IgD-negative memory B cell (primary cell): ENCODE measurements at regions not wholly inside any gene's neighbourhood (a gene's known extent, or its start where the extent isn't known, plus 50 kb on each side); places are given as distances from the start of the nearest gene placed in this dataset.
A peak's percentile ranks its signal among the peaks of the same experiment; 100 is the strongest.

Source experiments
- H3K27ac Mint-ChIP-seq, 3 donors: one replicate each; pipeline ENCODE4 v1.8.0; 2020 to 2022; ENCODE audit warnings: mild to moderate bottlenecking in 3 of 3, mixed read lengths in 3 of 3, moderate library complexity in 1 of 3
- H3K27me3 Mint-ChIP-seq: one replicate; pipeline ENCODE4 v1.8.0; 2021; ENCODE audit warnings: mixed read lengths
- H3K36me3 Mint-ChIP-seq: one replicate; pipeline ENCODE4 v1.8.0; 2020; ENCODE audit warnings: mild to moderate bottlenecking, mixed read lengths
- H3K4me1 Mint-ChIP-seq, 3 donors: one replicate each; pipeline ENCODE4 v1.8.0; 2020 to 2022; ENCODE audit warnings: mixed read lengths in 3 of 3, mild to moderate bottlenecking in 1 of 3
- H3K4me3 Mint-ChIP-seq, 4 donors: one replicate each; pipeline ENCODE4 v1.8.0; 2020 to 2022; ENCODE audit warnings: mild to moderate bottlenecking in 4 of 4, mixed read lengths in 4 of 4, moderate library complexity in 3 of 4
- H3K9me3 Mint-ChIP-seq, 3 donors: one replicate each; pipeline ENCODE4 v1.8.0; 2020 to 2021; ENCODE audit warnings: mixed read lengths in 3 of 3, mild to moderate bottlenecking in 1 of 3

DNA sequence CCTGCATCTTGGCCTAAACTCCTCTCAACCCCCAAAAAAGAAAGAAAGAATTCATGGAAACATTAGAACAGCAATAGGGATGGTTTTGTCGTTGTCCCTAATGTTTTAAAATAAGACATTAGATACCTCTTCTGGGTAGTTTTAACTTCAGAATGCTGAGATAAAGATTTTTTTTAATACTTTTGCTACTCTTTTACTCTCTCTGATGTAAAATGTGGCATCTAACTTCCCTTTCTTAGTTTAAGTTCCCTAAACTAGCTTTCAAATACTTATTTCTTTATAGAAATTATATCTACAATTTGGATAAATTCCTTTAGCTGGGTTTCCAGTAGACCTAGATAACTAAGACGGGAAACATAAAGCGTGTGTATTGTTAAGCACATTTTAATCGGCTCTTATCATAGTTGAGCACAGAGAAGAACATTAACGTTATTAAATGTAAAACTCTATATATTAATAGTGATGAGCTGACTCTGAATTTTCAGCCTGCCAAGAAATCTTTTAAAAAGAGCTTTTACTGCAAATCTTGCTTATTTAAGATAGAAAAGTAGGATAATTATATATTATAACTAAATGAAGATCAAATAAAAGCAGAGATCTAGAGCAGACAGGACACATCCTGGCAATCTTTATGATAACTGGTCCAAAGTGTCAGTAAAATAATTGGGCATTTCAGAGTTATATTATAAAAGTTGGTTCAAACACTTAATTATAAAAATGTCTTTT, 183.2 kb downstream of the CYB561 start:
- Mint-ChIP-seq H3K4me1 (no peaks in the 10 kb centered on the region), H3K27ac (no peak overlapping the region), H3K4me3 (no peak overlapping the region), H3K9me3 (no peaks in the 10 kb centered on the region), H3K36me3 (peaks cover 1% of the 10 kb centered on the region), H3K27me3 (peaks cover 3% of the 10 kb centered on the region)

DNA sequence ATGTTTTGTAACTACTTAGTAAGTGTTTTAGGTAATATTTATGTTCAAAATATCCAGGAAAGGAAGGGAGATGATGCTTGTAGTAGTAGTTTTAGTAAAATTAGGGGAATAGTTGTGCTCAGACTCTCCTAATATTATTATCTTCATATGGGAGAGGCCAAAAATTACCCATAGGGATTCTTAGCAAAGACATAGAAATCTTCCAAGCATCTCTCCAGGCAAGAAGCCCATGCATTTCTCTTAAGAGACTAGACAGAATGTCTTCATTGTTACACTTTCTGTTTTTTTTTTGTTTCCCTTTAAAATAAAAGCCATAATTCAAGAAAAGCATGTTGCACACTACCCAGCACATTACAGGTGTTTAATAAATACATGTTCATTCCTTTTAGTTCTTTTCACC, 180.6 kb downstream of the CYB561 start:
- H3K4me3 Mint-ChIP-seq, result no peak overlapping the region
- peaks cover 3% of the 10 kb centered on the region for H3K27me3 Mint-ChIP-seq

DNA sequence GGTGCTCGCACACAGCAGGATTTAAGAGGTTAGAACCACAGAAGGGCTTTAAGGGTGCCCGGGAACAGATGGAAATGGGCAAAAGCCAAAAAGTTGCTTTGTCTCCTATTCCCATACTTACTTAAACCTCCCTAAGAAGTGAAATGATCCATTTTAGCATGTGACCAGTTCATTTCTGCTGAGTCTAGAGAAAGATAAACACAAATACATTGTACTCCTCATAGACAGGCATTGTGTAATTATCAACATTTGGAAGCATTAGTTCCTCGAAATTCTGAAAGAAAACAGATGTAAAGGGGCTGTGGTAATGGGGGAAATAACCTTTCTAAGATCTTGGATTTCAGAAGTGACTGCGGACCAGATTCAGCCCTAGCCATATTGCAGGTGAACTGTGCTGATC, 178.3 kb downstream of the CYB561 start:
- no peaks in the 10 kb centered on the region for H3K27me3 Mint-ChIP-seq
- no peaks in the 10 kb centered on the region for H3K36me3 Mint-ChIP-seq
- H3K9me3 Mint-ChIP-seq, result no peaks in the 10 kb centered on the region
- H3K4me1 Mint-ChIP-seq, result no peaks in the 10 kb centered on the region
- no peak overlapping the region for H3K27ac Mint-ChIP-seq
- H3K4me3 Mint-ChIP-seq, result no peak overlapping the region

More for the DNA sequence above, 180.6 kb downstream of the CYB561 start:
- H3K36me3 Mint-ChIP-seq, result no peaks in the 10 kb centered on the region
- no peaks in the 10 kb centered on the region for H3K9me3 Mint-ChIP-seq
- H3K27ac Mint-ChIP-seq, result no peak overlapping the region
- no peaks in the 10 kb centered on the region for H3K4me1 Mint-ChIP-seq

- Mint-ChIP-seq H3K27ac (no peak overlapping the region), H3K4me1 (no peaks in the 10 kb centered on the region), H3K36me3 (no peaks in the 10 kb centered on the region)
These were observed 177.3 kb downstream of the CYB561 start for GRCh38 chr17:63268827-63269226.

DNA sequence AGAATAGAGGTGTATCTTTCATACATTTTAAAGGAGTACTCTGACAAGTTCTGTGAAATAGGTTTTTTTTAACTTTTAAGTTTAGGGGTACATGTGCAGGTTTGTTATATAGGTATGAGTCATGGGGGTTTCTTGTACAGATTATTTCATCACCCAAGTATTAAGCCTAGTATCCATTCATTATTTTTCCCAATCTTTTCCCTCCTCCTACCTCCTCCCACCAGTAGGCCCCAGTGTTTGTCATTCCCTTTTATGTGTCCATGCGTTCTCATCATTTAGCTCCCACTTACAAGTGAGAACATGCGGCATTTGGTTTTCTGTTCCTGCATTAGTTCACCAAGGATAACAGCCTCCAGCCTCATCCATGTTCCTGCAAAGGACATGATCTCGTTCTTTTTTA, 175.5 kb downstream of the CYB561 start:
- Mint-ChIP-seq H3K36me3 (no peaks in the 10 kb centered on the region), H3K9me3 (no peaks in the 10 kb centered on the region), H3K27ac (no peak overlapping the region), H3K4me1 (no peaks in the 10 kb centered on the region), H3K4me3 (no peak overlapping the region), H3K27me3 (no peaks in the 10 kb centered on the region)

More at GRCh38 chr17:63268827-63269226, 177.3 kb downstream of the CYB561 start:
- Mint-ChIP-seq H3K9me3 (no peaks in the 10 kb centered on the region), H3K4me3 (no peak overlapping the region), H3K27me3 (no peaks in the 10 kb centered on the region)

DNA sequence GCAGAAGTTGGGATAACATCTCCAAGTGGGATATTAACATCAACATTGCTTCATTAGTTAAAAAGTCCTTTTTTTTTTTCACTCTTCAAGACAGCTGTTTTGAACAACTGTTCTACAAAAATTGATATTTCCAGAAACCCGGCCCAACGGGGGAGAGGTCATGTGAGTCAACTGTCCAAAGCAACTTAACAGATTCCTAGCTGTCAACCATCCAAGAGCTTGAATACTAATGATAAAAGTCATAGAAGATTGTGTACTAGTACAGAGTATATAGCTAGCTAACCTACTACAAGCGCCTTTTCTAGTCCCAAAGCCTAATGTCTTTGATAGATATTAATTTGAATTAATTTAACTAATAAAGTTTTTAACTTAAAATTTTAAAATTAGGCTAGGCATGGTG, 172.0 kb downstream of the CYB561 start:
- Mint-ChIP-seq H3K9me3 (no peaks in the 10 kb centered on the region), H3K36me3 (no peaks in the 10 kb centered on the region), H3K27ac (no peak overlapping the region), H3K4me1 (peaks cover 6 to 8% (median 7%) of the 10 kb centered on the region in 3 donors), H3K4me3 (peak overlapping the region in 1 of 4 donors; percentile 5), H3K27me3 (no peaks in the 10 kb centered on the region)

- Mint-ChIP-seq H3K9me3 (no peaks in the 10 kb centered on the region), H3K4me1 (peaks cover 6 to 12% (median 10%) of the 10 kb centered on the region in 3 donors), H3K27ac (no peak overlapping the region), H3K36me3 (no peaks in the 10 kb centered on the region), H3K4me3 (no peak overlapping the region), H3K27me3 (no peaks in the 10 kb centered on the region)
These were observed 170.7 kb downstream of the CYB561 start for GRCh38 chr17:63275318-63275970.

DNA sequence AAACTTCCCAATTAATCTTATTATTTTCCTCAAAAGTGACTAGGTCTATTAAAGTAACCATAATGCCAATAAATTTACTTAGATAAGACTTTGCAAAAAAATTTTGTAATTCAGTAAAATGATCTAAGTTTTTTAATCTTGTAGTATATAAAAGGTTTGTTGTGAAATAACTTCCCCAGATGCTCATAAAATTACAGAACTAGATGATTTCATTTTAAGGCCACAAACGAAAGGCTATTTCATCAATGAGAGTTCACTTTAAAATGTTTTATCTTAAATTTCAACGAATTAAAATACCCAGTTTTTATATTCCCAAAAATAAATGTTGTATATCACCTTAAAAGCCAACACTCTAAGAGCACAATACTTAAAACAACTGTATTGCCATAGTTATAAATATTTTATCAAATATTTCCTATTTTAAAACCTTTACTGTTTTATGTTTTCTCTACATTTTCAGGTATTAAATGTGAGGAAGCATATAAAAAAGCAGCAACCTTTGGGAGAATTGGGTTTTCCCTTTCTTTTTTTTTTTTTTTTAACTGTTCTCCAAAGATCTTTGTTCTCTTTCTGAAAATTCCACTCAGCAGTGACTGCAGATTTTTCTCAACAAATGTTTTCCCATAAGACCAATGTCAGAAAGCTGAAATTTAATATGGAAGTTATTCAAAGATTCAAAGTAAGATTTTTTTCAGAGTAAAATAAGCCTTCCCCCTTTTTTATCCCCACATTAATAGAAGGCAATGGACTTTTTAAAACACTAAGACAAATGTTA, 169.9 kb downstream of the CYB561 start:
- H3K4me1 Mint-ChIP-seq, result peaks cover 6 to 12% (median 10%) of the 10 kb centered on the region in 3 donors

DNA sequence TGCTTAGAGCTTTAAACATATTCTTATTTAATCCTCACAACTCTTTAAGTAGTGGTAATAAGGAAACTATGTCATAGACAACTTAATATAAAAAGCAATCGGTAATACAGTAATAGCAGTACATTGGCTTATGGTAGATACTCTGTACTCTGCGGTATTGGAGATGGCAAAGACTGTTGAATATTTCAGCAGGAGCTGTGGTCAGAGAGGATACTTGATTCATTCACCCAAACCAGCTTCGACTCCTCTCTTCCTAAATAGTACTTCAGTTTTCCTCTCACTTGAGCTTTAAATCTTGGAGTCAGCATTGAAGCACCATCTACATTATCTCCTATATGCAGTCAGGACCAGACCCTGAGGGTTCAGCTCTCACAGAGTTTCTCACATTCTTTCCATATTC, 169.3 kb downstream of the CYB561 start:
- peaks cover 6 to 12% (median 10%) of the 10 kb centered on the region in 3 donors for H3K4me1 Mint-ChIP-seq
- no peaks in the 10 kb centered on the region for H3K27me3 Mint-ChIP-seq
- H3K4me3 Mint-ChIP-seq, result no peak overlapping the region
- no peak overlapping the region for H3K27ac Mint-ChIP-seq
- no peaks in the 10 kb centered on the region for H3K9me3 Mint-ChIP-seq
- no peaks in the 10 kb centered on the region for H3K36me3 Mint-ChIP-seq

More for the DNA sequence above, 169.9 kb downstream of the CYB561 start:
- no peak overlapping the region for H3K27ac Mint-ChIP-seq
- no peaks in the 10 kb centered on the region for H3K36me3 Mint-ChIP-seq
- H3K27me3 Mint-ChIP-seq, result no peaks in the 10 kb centered on the region
- no peaks in the 10 kb centered on the region for H3K9me3 Mint-ChIP-seq
- no peak overlapping the region for H3K4me3 Mint-ChIP-seq

DNA sequence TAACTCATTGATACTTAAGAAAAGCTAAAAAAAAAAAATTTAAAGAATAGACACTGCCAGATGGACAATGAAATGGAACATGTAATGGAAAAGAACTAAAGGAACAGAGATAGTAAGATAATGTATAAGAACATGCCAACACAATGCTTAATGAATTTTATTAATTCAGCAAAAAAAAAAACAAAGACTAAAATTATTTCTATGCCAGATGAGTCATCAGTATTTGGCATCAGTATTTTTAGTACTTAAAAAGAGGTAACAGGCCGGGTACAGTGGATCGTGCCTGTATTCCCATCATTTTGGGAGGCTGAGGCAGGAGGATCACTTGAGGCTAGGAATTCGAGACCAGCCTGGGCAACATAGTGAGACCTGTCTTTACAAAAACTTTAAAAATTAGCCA, 168.5 kb downstream of the CYB561 start:
- Mint-ChIP-seq H3K9me3 (no peaks in the 10 kb centered on the region), H3K36me3 (no peaks in the 10 kb centered on the region), H3K4me3 (no peak overlapping the region), H3K4me1 (peaks cover 9 to 16% (median 15%) of the 10 kb centered on the region in 3 donors), H3K27me3 (no peaks in the 10 kb centered on the region), H3K27ac (no peak overlapping the region)

DNA sequence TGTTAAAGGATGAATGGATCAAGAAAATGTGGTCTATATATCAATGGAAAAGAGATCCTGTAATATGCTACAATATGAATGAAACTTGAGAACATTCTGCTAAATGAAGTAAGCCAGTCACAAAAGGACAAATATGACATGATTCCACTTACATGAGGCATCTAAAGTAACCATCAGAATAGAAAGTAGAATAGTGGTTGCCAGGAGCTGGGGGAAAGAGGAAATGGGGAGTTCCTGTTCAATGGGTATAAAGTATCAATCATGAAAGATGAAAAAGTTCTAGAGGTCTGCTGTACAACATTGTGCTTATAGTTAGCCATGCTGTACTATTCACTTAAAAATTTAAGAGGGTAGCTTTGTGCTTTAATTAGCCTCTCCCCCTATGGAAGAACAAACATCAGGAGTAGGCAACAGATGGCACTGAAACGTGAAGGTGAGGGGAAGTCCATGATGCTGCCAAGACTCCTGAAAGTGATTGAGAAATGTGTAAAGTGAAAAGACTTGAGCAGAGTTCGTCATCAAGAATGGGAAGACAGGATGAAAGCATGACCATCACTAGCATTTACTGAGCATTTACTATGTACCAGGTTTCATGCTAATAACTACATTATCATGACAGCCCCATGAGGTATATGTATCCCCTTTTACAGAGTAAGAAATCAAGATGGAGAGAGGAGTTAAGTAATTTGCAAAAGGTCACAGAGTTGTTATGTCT, 167.2 kb downstream of the CYB561 start:
- H3K36me3 Mint-ChIP-seq, result no peaks in the 10 kb centered on the region
- H3K4me3 Mint-ChIP-seq, result no peak overlapping the region
- no peak overlapping the region for H3K27ac Mint-ChIP-seq
- peaks cover 12 to 19% (median 18%) of the 10 kb centered on the region in 3 donors for H3K4me1 Mint-ChIP-seq
- H3K9me3 Mint-ChIP-seq, result peaks cover 0 to 3% (median 2%) of the 10 kb centered on the region in 3 donors
- no peaks in the 10 kb centered on the region for H3K27me3 Mint-ChIP-seq

- Mint-ChIP-seq H3K36me3 (no peaks in the 10 kb centered on the region), H3K27ac (no peak overlapping the region), H3K4me3 (no peak overlapping the region), H3K27me3 (no peaks in the 10 kb centered on the region), H3K9me3 (peaks cover 0 to 5% (median 2%) of the 10 kb centered on the region in 3 donors), H3K4me1 (peaks cover 12 to 19% (median 18%) of the 10 kb centered on the region in 3 donors)
These were observed 166.4 kb downstream of the CYB561 start for GRCh38 chr17:63279498-63280230.

- H3K4me1 Mint-ChIP-seq, result peaks cover 12 to 19% (median 18%) of the 10 kb centered on the region in 3 donors
- H3K27me3 Mint-ChIP-seq, result no peaks in the 10 kb centered on the region
- peak overlapping the region in 2 of 4 donors; percentile 55 to 77 for H3K4me3 Mint-ChIP-seq
- no peak overlapping the region for H3K27ac Mint-ChIP-seq
- no peaks in the 10 kb centered on the region for H3K36me3 Mint-ChIP-seq
- H3K9me3 Mint-ChIP-seq, result peaks cover 5 to 22% (median 15%) of the 10 kb centered on the region in 3 donors
These were observed 163.7 kb downstream of the CYB561 start for GRCh38 chr17:63282455-63282854.

- Mint-ChIP-seq H3K9me3 (peaks cover 8 to 22% (median 18%) of the 10 kb centered on the region in 3 donors), H3K27me3 (peaks cover 5% of the 10 kb centered on the region), H3K4me3 (no peak overlapping the region), H3K36me3 (peaks cover 5% of the 10 kb centered on the region), H3K27ac (no peak overlapping the region), H3K4me1 (peaks cover 6 to 8% (median 8%) of the 10 kb centered on the region in 3 donors)
These were observed 160.6 kb downstream of the CYB561 start for GRCh38 chr17:63285551-63285950.
